ENCODE measurements at regions not wholly inside any gene's neighbourhood (a gene's known extent, or its start where the extent isn't known, plus 50 kb on each side); places are given as distances from the start of the nearest gene placed in this dataset.

DNA sequence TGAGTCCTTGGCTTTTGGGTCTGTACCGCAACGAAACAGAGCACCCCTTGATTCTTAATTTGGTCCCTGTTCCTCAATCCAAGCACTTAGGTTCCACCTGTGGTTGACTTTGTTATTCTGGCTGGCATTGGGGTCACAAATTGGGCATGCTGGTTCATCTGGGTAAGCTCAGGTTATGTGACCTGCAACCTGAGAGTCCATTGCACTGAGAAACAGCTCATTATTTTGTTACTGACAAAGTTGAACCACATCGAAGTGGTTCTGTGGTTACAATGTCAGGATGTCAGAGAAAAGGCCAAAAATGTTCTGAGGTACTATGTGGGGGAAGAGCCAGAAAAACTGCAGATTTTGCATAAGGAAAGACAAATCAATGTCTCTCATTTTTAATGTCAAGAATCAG is 74.2 kb downstream of the ZNF621 start:
- TF ChIP-seq, protein P1, sequence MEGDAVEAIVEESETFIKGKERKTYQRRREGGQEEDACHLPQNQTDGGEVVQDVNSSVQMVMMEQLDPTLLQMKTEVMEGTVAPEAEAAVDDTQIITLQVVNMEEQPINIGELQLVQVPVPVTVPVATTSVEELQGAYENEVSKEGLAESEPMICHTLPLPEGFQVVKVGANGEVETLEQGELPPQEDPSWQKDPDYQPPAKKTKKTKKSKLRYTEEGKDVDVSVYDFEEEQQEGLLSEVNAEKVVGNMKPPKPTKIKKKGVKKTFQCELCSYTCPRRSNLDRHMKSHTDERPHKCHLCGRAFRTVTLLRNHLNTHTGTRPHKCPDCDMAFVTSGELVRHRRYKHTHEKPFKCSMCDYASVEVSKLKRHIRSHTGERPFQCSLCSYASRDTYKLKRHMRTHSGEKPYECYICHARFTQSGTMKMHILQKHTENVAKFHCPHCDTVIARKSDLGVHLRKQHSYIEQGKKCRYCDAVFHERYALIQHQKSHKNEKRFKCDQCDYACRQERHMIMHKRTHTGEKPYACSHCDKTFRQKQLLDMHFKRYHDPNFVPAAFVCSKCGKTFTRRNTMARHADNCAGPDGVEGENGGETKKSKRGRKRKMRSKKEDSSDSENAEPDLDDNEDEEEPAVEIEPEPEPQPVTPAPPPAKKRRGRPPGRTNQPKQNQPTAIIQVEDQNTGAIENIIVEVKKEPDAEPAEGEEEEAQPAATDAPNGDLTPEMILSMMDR (IDR thresholded peaks at IDR 0.05): no peak
- TF ChIP-seq POLR2A (IDR thresholded peaks at IDR 0.05) (no peak), POLR2AphosphoS5 (IDR thresholded peaks at IDR 0.05) (no peak)

Data from breast epithelium (tissue), 3 donors.